ENCODE measurements at regions not wholly inside any gene's neighbourhood (a gene's known extent, or its start where the extent isn't known, plus 50 kb on each side); places are given as distances from the start of the nearest gene placed in this dataset.
"Not testable (repeated sequence)": the region's sequence is repeated elsewhere in the genome, so short reads cannot be mapped to it uniquely, and the experiment has no call there.

DNA sequence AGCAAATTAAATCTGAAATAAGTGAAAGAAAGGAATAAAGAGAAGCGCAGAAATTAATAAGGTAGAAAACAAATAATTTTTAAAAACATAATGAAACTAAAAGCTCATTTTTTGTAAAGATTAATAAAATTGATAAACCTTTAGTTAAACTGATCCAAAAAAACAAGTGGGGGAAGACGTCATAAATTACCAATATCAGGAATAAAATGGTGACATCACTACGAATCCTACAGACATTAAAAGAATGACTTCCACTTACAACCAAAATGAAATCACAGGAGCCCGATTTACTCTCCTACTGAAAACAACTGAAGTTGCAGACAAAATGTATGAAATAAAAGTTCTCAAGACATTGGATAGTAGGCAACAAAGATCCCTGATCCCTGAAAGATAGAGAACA lies 68.1 kb upstream of the IFFO2 start:
- in situ Hi-C loops (cut with HindIII; ENCODE audit: low sequenced_read_pairs) = no loop called here
- no peak for DNase-seq (ENCODE audit: low spot score)

DNA sequence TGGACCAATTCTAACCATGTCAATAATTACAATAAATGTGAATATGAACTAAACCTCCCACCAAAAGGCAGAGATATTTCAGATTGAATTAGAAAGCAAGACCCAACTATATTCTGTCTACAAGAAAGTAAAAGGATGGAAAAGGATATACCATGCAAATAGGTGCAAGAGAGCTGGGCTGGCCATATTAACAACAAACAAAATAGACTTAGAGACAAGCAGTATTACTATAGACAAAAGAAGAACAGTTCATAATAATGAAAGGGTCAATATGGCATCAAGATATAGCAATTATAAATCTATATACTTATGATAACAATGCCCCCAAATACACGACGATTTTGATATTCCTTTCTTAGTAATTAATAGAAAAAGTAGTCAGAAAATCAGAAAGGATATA lies 67.3 kb upstream of the IFFO2 start:
- no peak for DNase-seq (ENCODE audit: low spot score)
- in situ Hi-C loops (cut with HindIII; ENCODE audit: low sequenced_read_pairs) = no loop called here

DNA sequence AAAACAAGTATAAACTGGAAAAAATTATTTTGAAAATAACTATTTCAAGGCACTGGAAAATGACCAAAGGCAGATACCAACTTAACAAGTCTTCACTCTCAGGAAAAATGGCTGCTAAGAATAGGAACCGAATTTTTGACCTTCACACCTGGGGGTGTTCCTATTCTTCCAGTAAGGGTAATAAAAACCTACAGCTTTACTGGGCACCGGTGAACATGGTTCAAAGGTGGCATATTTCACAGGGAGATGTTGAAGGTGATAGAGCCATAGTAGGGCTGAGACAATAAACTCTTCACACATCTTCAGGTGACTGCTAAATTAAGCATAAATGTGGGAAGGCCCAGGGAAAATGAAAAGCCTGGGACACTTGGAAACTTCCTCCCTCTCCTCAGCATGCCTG lies 65.4 kb upstream of the IFFO2 start:
- DNase-seq (ENCODE audit: low spot score) = no peak
- in situ Hi-C loops (cut with HindIII; ENCODE audit: low sequenced_read_pairs) = no loop called here

DNA sequence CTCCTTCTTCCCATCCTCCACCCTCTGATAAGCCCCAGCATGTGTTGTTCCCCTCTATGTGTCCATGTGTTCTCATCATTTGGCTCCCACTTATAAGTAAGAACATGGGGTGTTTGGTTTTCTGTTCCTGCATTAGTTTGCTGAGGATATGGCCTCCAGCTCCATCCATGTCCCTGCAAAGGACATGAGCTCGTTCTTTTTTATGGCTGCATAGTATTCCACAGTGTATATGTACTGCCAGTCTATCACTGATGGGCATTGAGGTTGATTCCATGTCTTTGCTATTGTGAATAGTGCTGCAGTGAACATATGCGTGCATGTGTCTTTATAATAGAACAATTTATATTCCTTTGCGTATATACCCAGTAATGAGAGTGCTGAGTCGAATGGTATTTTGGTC lies 62.8 kb upstream of the IFFO2 start:
- in situ Hi-C loops (cut with HindIII; ENCODE audit: low sequenced_read_pairs); DNase-seq (ENCODE audit: low spot score): not testable (repeated sequence)

DNA sequence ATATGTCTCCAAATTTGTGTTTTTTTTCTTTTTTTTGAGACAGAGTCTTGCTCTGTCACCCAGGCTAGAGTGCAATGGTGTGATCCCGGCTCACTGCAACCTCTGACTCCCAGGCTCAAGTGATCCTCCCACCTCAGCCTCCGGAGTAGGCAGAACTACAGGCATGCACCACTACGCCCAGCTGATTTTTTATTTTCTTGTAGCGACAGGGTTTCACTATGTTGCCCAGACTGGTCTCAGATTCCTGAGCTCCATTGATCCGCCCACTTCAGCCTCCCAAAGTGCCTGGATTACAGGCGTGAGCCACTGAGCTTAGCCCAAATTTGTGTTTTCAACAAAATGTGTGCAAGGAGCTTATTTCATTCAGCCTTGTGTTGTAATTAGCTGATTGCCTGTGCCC lies 59.0 kb upstream of the IFFO2 start:
- DNase-seq (ENCODE audit: low spot score) = no peak
- in situ Hi-C loops (cut with HindIII; ENCODE audit: low sequenced_read_pairs) = no loop called here

DNA sequence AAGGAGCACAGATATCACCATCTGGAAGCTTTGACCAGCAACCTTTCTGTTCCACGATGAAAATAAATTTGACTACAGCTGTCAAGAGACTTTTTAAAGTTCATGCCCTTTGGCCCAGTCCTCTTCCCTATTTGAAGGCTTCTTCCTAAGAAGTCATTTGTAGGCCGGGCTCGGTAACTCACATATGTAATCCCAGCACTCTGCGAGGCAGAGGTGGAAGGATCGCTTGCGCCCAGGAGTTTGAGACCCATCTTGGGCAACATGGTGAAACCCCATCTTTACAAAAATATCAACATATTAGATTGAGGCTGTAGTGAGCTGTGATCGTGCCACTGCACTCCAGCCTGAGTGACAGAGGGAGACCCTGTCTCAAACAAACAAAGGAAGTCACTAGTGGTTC lies 58.3 kb upstream of the IFFO2 start:
- in situ Hi-C loops (cut with HindIII; ENCODE audit: low sequenced_read_pairs) = no loop called here

DNA sequence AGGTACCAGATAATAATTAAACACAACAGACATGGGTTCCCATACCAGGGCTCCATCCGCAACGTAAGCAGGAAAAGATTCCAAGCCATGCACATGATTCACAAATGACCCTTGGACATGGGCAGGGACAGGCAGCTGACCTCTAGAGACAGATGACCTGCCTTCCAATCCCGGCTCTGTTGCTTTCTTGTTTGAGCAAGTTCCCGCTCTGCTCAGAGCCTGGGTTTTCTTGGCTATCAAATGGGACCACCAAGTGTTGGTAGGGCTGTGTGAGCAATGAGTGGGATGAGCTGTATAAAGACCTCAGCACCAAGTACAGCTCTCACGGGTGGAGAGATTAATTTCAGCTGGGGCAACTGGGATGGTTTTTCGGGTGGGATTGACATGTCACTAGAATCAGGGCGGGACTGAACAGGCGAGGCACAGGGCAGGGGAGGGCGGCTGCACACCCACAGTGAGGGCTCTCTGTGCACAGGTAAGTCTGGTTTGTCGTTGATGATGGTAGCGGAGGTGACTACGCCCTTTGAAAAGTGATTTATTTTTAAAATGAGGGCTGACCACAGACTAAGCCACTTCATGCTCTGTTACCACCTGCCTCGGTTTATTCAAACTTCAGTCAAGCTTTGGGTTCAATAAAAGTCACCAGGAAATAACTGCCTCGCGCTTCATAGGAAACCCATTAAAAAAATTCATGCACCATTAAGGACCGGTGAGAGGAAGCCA lies 57.5 kb upstream of the IFFO2 start:
- DNase-seq (ENCODE audit: low spot score) = no peak
- in situ Hi-C loops (cut with HindIII; ENCODE audit: low sequenced_read_pairs) = no loop called here

More for the DNA sequence above, 58.3 kb upstream of the IFFO2 start:
- no peak for DNase-seq (ENCODE audit: low spot score)

DNA sequence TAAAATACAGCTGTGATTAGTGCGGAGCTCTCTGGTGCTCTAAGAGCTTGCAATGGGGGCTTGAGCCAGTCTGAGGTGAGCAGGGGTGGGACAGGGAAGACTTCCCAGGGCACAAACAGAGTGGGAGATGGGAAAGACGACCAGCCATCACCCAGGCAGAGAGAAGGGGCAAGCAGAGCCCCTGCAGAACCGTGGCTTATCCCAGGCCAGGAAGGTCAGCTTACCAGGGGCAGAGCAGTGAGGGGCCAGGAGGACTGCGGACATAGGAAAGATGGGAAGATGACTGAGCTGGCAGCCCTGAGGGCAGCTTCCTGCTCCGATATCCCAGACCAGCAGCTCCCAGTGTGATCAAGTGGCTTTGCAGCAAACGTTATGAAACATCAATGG lies 55.4 kb upstream of the IFFO2 start:
- in situ Hi-C loops (cut with HindIII; ENCODE audit: low sequenced_read_pairs) = no loop called here
- no peak for DNase-seq (ENCODE audit: low spot score)

DNA sequence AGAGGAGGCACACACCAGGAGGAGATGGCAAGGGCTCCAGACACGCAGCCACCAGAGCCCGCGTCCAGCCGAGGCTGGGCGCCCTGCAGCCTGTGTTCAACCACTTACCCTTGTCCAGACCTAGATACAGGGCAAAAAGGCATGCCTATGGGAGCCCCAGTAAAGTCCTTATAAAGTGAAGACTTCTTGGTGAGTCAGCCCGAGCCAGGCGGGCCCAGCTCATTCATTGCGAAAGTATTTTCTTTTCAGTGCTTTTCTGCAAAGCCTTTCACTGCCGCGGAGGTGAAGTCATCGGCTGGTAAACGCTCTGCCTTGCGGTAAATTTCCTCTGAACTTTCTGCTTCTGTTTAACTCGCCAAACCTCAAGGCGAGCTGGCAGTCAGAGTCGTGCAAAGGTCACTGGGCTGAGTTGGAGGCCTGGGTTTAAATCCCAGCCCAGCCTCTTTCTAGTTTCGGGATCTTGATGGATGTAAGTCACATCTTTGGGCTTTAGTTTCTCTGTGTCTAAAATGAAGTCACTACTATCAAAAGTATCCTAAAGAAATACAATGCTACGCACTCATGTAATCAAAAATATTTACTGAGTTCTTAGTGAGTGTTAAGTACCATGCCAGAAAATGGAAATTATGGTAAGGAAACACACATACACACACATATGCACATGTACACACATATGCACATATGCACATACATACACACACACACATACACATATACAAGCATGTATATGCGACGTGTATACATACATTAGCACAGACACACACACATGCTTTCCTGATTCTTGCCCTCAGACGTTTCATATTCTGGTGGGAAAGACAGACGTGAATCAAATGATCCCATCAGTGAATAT lies 54.7 kb upstream of the IFFO2 start:
- in situ Hi-C loops (cut with HindIII; ENCODE audit: low sequenced_read_pairs) = no loop called here
- peak; percentile 22 for DNase-seq (ENCODE audit: low spot score)

DNA sequence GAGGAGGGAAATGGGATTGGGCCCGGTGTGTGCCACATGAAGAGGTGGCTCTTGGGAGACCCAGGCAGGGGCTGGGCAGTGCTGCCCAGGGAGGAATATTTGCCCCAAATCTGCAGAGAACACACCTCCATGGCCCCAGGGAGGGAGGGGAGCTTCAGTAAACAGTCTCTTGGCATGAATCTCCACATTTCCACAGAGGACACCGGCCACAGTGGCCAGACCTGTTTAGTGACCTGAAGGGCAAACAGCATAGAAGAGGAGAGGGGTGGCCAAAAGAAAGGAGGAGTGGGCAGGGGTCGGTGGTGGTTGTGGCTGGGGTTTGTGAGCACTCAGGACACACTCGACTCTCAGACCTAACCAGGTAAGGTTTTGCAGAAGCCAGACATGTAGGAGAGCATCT lies 54.0 kb upstream of the IFFO2 start:
- DNase-seq (ENCODE audit: low spot score) = no peak
- in situ Hi-C loops (cut with HindIII; ENCODE audit: low sequenced_read_pairs) = no loop called here

DNA sequence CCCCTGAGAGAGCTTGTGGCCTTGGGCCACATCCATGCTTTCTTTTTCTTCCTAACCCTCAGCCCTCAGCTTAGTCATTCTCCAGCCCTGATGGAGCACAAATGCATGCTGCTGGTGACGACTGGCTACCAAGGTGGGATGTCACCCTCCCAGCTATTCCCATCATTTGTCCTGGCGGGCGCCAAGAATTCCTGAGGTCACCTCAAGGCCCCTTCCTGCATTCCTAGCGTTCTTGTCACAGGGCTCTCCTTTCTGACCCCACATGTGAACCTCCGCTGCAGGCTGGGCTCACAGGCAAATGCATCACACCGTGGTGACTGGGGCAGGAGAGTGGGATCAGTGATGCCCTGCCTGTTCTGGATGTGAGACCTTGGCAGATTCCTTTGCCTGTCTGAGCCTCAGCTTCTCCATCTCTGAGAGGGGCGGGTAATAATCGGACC lies 53.4 kb upstream of the IFFO2 start:
- in situ Hi-C loops (cut with HindIII; ENCODE audit: low sequenced_read_pairs) = no loop called here
- DNase-seq (ENCODE audit: low spot score) = no peak

DNA sequence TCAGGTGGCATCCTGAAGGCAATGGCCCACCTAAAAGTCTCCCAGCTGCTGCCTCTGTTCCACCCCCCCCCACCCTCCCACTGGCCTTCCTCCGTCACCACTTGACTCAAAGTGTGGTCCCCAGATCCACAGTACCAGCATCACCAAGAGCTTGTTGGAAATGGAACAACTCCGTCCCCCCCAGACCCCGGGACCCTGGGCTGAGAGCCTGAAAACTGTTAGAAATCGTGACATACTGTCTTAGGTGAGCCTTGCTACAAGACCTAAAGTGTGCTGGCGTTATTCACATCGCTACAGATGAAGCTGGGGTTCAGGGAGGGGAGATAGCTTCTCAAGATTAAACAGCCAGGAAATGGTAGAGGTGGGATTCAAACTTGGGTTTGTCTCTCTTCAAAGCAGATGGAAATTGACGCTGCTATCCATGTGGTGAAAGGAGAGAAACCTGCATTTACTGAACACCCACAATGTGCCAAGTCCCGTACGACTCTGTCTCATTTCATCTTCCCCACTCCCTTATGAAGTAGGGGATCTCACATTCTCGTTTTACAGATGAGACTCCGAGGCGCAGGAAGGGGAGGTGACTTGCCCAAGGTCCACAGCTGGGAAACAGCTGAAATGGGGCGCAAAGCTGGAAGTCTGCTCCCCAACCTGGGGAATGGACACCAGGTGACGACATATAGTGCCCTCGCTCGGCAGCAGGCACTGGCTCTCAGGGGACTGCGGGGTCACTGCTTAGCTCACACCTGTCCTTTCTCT lies 52.8 kb upstream of the IFFO2 start:
- in situ Hi-C loops (cut with HindIII; ENCODE audit: low sequenced_read_pairs) = no loop called here
- no peak for DNase-seq (ENCODE audit: low spot score)

DNA sequence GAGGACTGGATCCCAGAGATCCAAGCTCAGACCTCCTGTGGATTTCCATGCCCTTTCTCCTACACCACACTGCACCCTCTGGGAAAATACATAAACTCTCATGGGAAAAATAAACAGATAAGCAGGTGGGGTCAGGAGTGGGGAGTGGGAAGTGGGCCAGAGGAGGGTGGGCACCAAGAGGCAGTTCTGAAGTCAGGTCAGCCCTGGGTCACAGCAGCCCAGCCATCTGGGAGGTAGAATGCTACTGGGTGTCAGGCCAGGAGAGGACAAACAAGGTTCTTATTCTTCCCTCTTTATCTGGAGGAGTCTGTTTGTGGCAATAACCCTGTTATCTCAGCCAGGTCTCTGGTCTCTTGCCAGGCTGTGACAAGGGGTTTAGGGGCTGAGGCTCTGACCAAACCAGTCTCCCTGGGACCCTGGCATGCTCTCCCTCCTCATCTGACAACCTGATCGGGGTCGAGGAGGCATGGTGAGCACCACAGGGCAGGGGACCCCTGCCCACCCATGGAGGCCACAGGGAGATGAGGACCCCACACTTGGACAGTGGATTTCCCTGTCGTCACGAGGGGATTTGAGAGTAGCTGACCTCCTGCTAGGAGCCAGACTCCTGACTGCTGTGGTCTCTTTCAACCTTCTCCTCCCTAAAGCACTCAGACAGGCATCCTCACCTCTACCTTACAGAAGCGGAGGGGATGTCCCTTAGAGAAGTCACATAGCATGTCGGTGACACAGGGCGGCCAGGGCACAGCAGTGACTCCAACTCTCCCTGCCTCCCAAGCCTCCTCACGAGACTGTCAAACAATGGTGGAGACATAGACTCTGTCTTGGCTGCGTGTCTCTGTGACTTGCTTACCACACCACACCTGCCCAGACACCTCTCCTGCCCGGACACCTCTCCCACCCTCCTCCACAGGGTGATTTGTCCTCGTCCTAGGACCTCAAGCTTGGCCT lies 51.3 kb upstream of the IFFO2 start:
- no peak for DNase-seq (ENCODE audit: low spot score)
- in situ Hi-C loops (cut with HindIII; ENCODE audit: low sequenced_read_pairs) = no loop called here

DNA sequence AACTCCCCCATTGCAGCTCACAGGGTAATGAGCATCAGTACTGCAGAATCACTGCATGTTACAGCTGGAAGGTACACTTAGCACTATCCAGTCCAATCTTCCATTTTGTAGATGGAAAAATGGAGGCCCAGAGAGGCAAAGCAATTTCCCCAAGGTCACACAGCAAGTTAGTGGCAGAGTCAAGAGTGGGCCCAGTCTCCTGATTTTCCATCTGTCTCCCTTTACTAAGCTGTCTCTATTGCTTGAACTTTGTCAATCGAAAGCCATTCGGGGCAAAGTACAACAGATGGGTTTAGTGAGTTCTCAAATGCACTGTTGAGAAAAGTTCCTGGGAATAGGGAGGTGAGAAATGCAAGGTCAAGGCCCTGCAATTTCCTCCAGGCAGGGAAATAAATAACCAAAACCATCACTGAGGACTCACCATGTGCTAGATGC lies 50.4 kb upstream of the IFFO2 start:
- DNase-seq (ENCODE audit: low spot score) = no peak
- in situ Hi-C loops (cut with HindIII; ENCODE audit: low sequenced_read_pairs) = no loop called here
